HEK293 (cell line): ENCODE measurements at regions not wholly inside any gene's neighbourhood (a gene's known extent, or its start where the extent isn't known, plus 50 kb on each side); places are given as distances from the start of the nearest gene placed in this dataset.

Experiments
- CTCF ChIP-seq: fragments of 450-650 bp; formaldehyde crosslinking; IDR thresholded peaks from 2 replicates; pipeline ENCODE4 v1.5.1; 2016; ENCODE audit warnings: missing biosample characterization, missing genetic modification characterization
- TSHZ1 ChIP-seq: fragments of 450-650 bp; formaldehyde crosslinking; IDR thresholded peaks from 2 replicates; pipeline ENCODE4 v1.5.1; 2016; ENCODE audit warnings: missing biosample characterization, missing genetic modification characterization, borderline replicate concordance
- ZEB2 ChIP-seq: fragments of 450-650 bp; formaldehyde crosslinking; IDR thresholded peaks from 2 replicates; pipeline ENCODE4 v1.5.1; 2016; ENCODE audit warnings: missing biosample characterization, missing genetic modification characterization
- TF ChIP-seq, protein P1 (sequence below): fragments of 450-650 bp; formaldehyde crosslinking; IDR thresholded peaks from 2 replicates; pipeline ENCODE4 v1.5.1; 2017; ENCODE audit warnings: missing biosample characterization, missing genetic modification characterization

GRCh38 chr4:8726344-8726851 is 133.8 kb downstream of the CPZ start:
- TF ChIP-seq, protein P1, sequence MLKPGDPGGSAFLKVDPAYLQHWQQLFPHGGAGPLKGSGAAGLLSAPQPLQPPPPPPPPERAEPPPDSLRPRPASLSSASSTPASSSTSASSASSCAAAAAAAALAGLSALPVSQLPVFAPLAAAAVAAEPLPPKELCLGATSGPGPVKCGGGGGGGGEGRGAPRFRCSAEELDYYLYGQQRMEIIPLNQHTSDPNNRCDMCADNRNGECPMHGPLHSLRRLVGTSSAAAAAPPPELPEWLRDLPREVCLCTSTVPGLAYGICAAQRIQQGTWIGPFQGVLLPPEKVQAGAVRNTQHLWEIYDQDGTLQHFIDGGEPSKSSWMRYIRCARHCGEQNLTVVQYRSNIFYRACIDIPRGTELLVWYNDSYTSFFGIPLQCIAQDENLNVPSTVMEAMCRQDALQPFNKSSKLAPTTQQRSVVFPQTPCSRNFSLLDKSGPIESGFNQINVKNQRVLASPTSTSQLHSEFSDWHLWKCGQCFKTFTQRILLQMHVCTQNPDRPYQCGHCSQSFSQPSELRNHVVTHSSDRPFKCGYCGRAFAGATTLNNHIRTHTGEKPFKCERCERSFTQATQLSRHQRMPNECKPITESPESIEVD (tag by site-specific recombination) = no peak
- TF ChIP-seq TSHZ1 (tag by site-specific recombination) (no peak), ZEB2 (tag by site-specific recombination) (no peak), CTCF (tag by site-specific recombination) (no peak)
